ENCODE measurements at regions not wholly inside any gene's neighbourhood (a gene's known extent, or its start where the extent isn't known, plus 50 kb on each side); places are given as distances from the start of the nearest gene placed in this dataset.

DNA sequence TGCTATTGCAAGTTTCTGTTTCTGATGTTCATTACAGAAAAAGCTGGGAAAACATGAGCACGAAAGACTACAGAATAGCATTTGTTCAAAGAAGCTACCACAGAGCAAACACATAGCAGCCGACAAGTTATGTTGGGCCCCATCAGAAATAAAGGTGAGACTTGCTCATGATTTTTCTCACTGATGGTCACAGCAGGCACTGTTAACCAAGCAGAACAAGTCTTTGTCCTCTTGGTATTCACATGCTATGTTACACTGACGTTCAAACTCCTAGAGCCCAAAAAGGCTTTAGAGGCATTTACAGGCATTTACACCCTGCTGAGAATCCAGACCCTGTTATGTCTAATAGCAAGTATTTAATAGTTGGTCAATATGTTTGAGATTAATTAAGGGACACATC lies 235.0 kb upstream of the HNMT start:
- H4K20me1 ChIP-seq (ENCODE audit: insufficient read depth) = no peaks in the 10 kb centered on the region; the same call in 1 of the 2 replicates
- no peak overlapping the region for H2AFZ ChIP-seq
- POLR2A ChIA-PET (ENCODE audit: unreplicated experiment) = no interaction called here
- no peak overlapping the region for H3K27ac ChIP-seq
- H3K4me2 ChIP-seq = no peak overlapping the region
- H3K4me3 ChIP-seq = no peak overlapping the region
- no peak for TF ChIP-seq EZH2 (IDR thresholded peaks at IDR 0.05; ENCODE audit: low read depth)
- TF ChIP-seq, protein P1, sequence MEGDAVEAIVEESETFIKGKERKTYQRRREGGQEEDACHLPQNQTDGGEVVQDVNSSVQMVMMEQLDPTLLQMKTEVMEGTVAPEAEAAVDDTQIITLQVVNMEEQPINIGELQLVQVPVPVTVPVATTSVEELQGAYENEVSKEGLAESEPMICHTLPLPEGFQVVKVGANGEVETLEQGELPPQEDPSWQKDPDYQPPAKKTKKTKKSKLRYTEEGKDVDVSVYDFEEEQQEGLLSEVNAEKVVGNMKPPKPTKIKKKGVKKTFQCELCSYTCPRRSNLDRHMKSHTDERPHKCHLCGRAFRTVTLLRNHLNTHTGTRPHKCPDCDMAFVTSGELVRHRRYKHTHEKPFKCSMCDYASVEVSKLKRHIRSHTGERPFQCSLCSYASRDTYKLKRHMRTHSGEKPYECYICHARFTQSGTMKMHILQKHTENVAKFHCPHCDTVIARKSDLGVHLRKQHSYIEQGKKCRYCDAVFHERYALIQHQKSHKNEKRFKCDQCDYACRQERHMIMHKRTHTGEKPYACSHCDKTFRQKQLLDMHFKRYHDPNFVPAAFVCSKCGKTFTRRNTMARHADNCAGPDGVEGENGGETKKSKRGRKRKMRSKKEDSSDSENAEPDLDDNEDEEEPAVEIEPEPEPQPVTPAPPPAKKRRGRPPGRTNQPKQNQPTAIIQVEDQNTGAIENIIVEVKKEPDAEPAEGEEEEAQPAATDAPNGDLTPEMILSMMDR (conservative IDR thresholded peaks at IDR 0.05) = no peak
- CTCF ChIA-PET = no interaction called here
- H3F3A ChIP-seq (ENCODE audit: insufficient read depth, low read depth) = no peaks in the 10 kb centered on the region
- no peaks in the 10 kb centered on the region for H3K9me3 ChIP-seq (ENCODE audit: insufficient read depth, low read depth)
- no peak for DNase-seq
- H3K36me3 ChIP-seq (ENCODE audit: low read depth) = no peaks in the 10 kb centered on the region
- intact Hi-C loops (cut with micrococcal nuclease; ENCODE audit: unreplicated experiment) = no loop called here
- no TSS peak for BruUV-seq (replicated peaks)
- H3K27me3 ChIP-seq (ENCODE audit: insufficient read depth, low read depth) = peaks cover 11% of the 10 kb centered on the region; the same call in 1 of the 2 replicates
- no peaks in the 10 kb centered on the region for H3K4me1 ChIP-seq (replicated peaks; ENCODE audit: insufficient read depth)
- no peaks in the 10 kb centered on the region for H3K79me2 ChIP-seq (ENCODE audit: low read depth)
- H3K9me2 ChIP-seq (ENCODE audit: insufficient read depth) = no peaks in the 10 kb centered on the region

DNA sequence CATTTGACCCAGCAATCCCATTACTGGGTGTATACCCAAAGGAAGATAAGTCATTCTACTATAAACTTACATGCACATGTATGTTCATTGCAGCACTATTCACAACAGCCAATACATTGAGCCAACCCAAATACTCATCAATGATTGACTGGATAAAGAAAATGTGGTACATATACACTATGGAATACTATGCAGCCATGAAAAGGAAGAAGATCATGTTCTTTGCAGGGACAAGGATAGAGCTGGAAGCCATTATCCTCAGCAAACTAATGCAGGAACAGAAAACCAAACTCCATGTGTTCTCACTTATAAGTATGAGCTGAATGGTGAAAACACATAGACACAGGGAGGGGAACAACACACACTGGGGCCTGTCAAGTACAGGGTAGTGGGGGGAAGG lies 226.7 kb upstream of the HNMT start:
- H3K4me2 ChIP-seq = no peak overlapping the region
- no TSS peak for BruUV-seq (replicated peaks)
- H3F3A ChIP-seq (ENCODE audit: insufficient read depth, low read depth) = no peaks in the 10 kb centered on the region
- H3K36me3 ChIP-seq (ENCODE audit: low read depth) = no peaks in the 10 kb centered on the region
- POLR2A ChIA-PET (ENCODE audit: unreplicated experiment) = no interaction called here
- H3K27ac ChIP-seq = no peak overlapping the region
- H4K20me1 ChIP-seq (ENCODE audit: insufficient read depth) = no peaks in the 10 kb centered on the region
- no peak overlapping the region for H2AFZ ChIP-seq
- no peaks in the 10 kb centered on the region for H3K4me1 ChIP-seq (replicated peaks; ENCODE audit: insufficient read depth)
- H3K79me2 ChIP-seq (ENCODE audit: low read depth) = no peaks in the 10 kb centered on the region
- H3K27me3 ChIP-seq (ENCODE audit: insufficient read depth, low read depth) = no peaks in the 10 kb centered on the region
- no peak for TF ChIP-seq EZH2 (IDR thresholded peaks at IDR 0.05; ENCODE audit: low read depth)
- TF ChIP-seq, protein P1 (conservative IDR thresholded peaks at IDR 0.05) = no peak
- H3K4me3 ChIP-seq = no peak overlapping the region
- intact Hi-C loops (cut with micrococcal nuclease; ENCODE audit: unreplicated experiment) = no loop called here
- CTCF ChIA-PET = no interaction called here
- H3K9me2 ChIP-seq (ENCODE audit: insufficient read depth) = 0 out of 2 replicates have a peak, but pooled peaks cover 5% of the 10 kb centered on the region
- no peaks in the 10 kb centered on the region for H3K9me3 ChIP-seq (ENCODE audit: insufficient read depth, low read depth)
- DNase-seq = no peak

DNA sequence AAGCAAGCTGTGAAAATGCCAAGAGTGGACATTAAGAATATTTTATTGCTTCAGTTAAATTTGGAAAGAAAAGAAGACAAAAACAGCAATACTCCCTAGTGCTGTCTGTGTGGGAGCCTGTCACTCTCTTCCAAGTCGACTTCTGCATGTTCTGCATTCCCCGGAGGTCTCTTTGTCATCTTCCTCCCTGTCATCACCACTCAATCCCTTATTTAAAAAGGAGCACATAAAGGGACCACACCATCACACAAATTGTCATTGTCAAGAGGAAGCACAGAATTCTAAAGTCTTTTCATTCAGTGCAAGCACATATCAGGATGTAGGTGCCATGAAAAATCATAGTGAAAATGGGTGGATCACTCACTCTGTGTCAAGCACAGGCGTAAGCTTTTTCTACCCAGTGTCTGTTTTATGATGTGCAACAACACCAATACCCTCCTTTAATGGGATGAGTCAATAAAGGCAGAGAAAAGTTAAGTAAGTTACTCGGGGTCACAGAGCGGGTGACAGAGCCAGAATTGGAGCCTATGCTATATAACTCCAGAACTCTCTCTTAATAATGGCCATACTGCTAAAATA lies 222.4 kb upstream of the HNMT start:
- H3K9me2 ChIP-seq (ENCODE audit: insufficient read depth) = 0 out of 2 replicates have a peak, but pooled peaks cover 5% of the 10 kb centered on the region
- TF ChIP-seq, protein P1 (conservative IDR thresholded peaks at IDR 0.05) = no peak
- no peak for TF ChIP-seq EZH2 (IDR thresholded peaks at IDR 0.05; ENCODE audit: low read depth)
- no peaks in the 10 kb centered on the region for H3K4me1 ChIP-seq (replicated peaks; ENCODE audit: insufficient read depth)
- H3F3A ChIP-seq (ENCODE audit: insufficient read depth, low read depth) = no peaks in the 10 kb centered on the region
- H3K9me3 ChIP-seq (ENCODE audit: insufficient read depth, low read depth) = no peaks in the 10 kb centered on the region
- H3K36me3 ChIP-seq (ENCODE audit: low read depth) = no peaks in the 10 kb centered on the region
- H3K4me2 ChIP-seq = no peak overlapping the region
- H3K27ac ChIP-seq = no peak overlapping the region
- CTCF ChIA-PET = no interaction called here
- no peaks in the 10 kb centered on the region for H4K20me1 ChIP-seq (ENCODE audit: insufficient read depth)
- no peaks in the 10 kb centered on the region for H3K27me3 ChIP-seq (ENCODE audit: insufficient read depth, low read depth)
- intact Hi-C loops (cut with micrococcal nuclease; ENCODE audit: unreplicated experiment) = no loop called here
- no peak overlapping the region for H3K4me3 ChIP-seq
- POLR2A ChIA-PET (ENCODE audit: unreplicated experiment) = no interaction called here
- H2AFZ ChIP-seq = no peak overlapping the region
- H3K79me2 ChIP-seq (ENCODE audit: low read depth) = no peaks in the 10 kb centered on the region
- BruUV-seq (replicated peaks) = no TSS peak
- no peak for DNase-seq
